ENCODE measurements at regions not wholly inside any gene's neighbourhood (a gene's known extent, or its start where the extent isn't known, plus 50 kb on each side); places are given as distances from the start of the nearest gene placed in this dataset.

GRCh38 chr7:118662266-118662665, 437.8 kb downstream of the ANKRD7 start:
- no peaks in the 10 kb centered on the region for H3K4me1 Mint-ChIP-seq (ENCODE audit: unreplicated experiment)
- no peak overlapping the region for H3K27ac Mint-ChIP-seq (ENCODE audit: unreplicated experiment)
- H3K9me3 Mint-ChIP-seq (ENCODE audit: unreplicated experiment) = no peaks in the 10 kb centered on the region
- no peak for DNase-seq (ENCODE audit: low spot score)
- H3K27me3 Mint-ChIP-seq (ENCODE audit: unreplicated experiment) = no peaks in the 10 kb centered on the region
- H3K36me3 Mint-ChIP-seq (ENCODE audit: low read depth, unreplicated experiment) = no peaks in the 10 kb centered on the region
- TF ChIP-seq CTCF (IDR thresholded peaks at IDR 0.05; ENCODE audit: unreplicated experiment) = no peak
- H3K4me3 Mint-ChIP-seq (ENCODE audit: unreplicated experiment) = no peak overlapping the region

- H3K27me3 Mint-ChIP-seq (ENCODE audit: unreplicated experiment) = no peaks in the 10 kb centered on the region
- no peak for TF ChIP-seq CTCF (IDR thresholded peaks at IDR 0.05; ENCODE audit: unreplicated experiment)
- no peak overlapping the region for H3K27ac Mint-ChIP-seq (ENCODE audit: unreplicated experiment)
- no peaks in the 10 kb centered on the region for H3K9me3 Mint-ChIP-seq (ENCODE audit: unreplicated experiment)
- H3K4me1 Mint-ChIP-seq (ENCODE audit: unreplicated experiment) = no peaks in the 10 kb centered on the region
- DNase-seq (ENCODE audit: low spot score) = no peak
- H3K36me3 Mint-ChIP-seq (ENCODE audit: low read depth, unreplicated experiment) = no peaks in the 10 kb centered on the region
- H3K4me3 Mint-ChIP-seq (ENCODE audit: unreplicated experiment) = no peak overlapping the region
Measured at GRCh38 chr7:118664498-118664897, 440.0 kb downstream of the ANKRD7 start.

GRCh38 chr7:118671149-118671548, 446.6 kb downstream of the ANKRD7 start:
- H3K4me3 Mint-ChIP-seq (ENCODE audit: unreplicated experiment) = no peak overlapping the region
- DNase-seq (ENCODE audit: low spot score) = no peak
- no peaks in the 10 kb centered on the region for H3K27me3 Mint-ChIP-seq (ENCODE audit: unreplicated experiment)
- no peaks in the 10 kb centered on the region for H3K9me3 Mint-ChIP-seq (ENCODE audit: unreplicated experiment)
- H3K36me3 Mint-ChIP-seq (ENCODE audit: low read depth, unreplicated experiment) = no peaks in the 10 kb centered on the region
- no peaks in the 10 kb centered on the region for H3K4me1 Mint-ChIP-seq (ENCODE audit: unreplicated experiment)
- H3K27ac Mint-ChIP-seq (ENCODE audit: unreplicated experiment) = no peak overlapping the region
- no peak for TF ChIP-seq CTCF (IDR thresholded peaks at IDR 0.05; ENCODE audit: unreplicated experiment)

- no peaks in the 10 kb centered on the region for H3K27me3 Mint-ChIP-seq (ENCODE audit: unreplicated experiment)
- no peak for DNase-seq (ENCODE audit: low spot score)
- H3K36me3 Mint-ChIP-seq (ENCODE audit: low read depth, unreplicated experiment) = no peaks in the 10 kb centered on the region
- no peak for TF ChIP-seq CTCF (IDR thresholded peaks at IDR 0.05; ENCODE audit: unreplicated experiment)
- H3K4me1 Mint-ChIP-seq (ENCODE audit: unreplicated experiment) = no peaks in the 10 kb centered on the region
- no peak overlapping the region for H3K27ac Mint-ChIP-seq (ENCODE audit: unreplicated experiment)
- H3K9me3 Mint-ChIP-seq (ENCODE audit: unreplicated experiment) = no peaks in the 10 kb centered on the region
- H3K4me3 Mint-ChIP-seq (ENCODE audit: unreplicated experiment) = no peak overlapping the region
Measured at GRCh38 chr7:118684796-118685195, 460.3 kb downstream of the ANKRD7 start.

- H3K4me1 Mint-ChIP-seq (ENCODE audit: unreplicated experiment) = no peaks in the 10 kb centered on the region
- DNase-seq (ENCODE audit: low spot score) = no peak
- no peaks in the 10 kb centered on the region for H3K9me3 Mint-ChIP-seq (ENCODE audit: unreplicated experiment)
- H3K4me3 Mint-ChIP-seq (ENCODE audit: unreplicated experiment) = no peak overlapping the region
- no peak for TF ChIP-seq CTCF (IDR thresholded peaks at IDR 0.05; ENCODE audit: unreplicated experiment)
- no peaks in the 10 kb centered on the region for H3K27me3 Mint-ChIP-seq (ENCODE audit: unreplicated experiment)
- no peak overlapping the region for H3K27ac Mint-ChIP-seq (ENCODE audit: unreplicated experiment)
- H3K36me3 Mint-ChIP-seq (ENCODE audit: low read depth, unreplicated experiment) = no peaks in the 10 kb centered on the region
Measured at GRCh38 chr7:118689403-118689802, 464.9 kb downstream of the ANKRD7 start.
